Suprapubic skin (tissue), 4 donors: ENCODE measurements at regions not wholly inside any gene's neighbourhood (a gene's known extent, or its start where the extent isn't known, plus 50 kb on each side); places are given as distances from the start of the nearest gene placed in this dataset.

ENCODE experiments used
- CTCF ChIP-seq, 2 donors: fragments of 200-600 bp in 1 of 2; fragments of 450-650 bp in 1 of 2; sonication (generic) in 1 of 2; IDR thresholded peaks; one replicate each; pipeline ENCODE4 v1.5.1; 2016 to 2019; ENCODE audit warnings: antibody characterized with exemption in 2 of 2, mild to moderate bottlenecking in 1 of 2, moderate library complexity in 1 of 2
- EP300 ChIP-seq: sonication (generic); formaldehyde crosslinking; IDR thresholded peaks from one replicate; pipeline ENCODE4 v1.6.1; 2017; ENCODE audit warnings: antibody characterized with exemption
- POLR2A ChIP-seq, 2 donors: fragments of 450-650 bp; IDR thresholded peaks; one replicate each; pipeline ENCODE4 v1.6.1; 2017; ENCODE audit warnings: antibody characterized with exemption in 2 of 2, mild to moderate bottlenecking in 2 of 2, moderate library complexity in 2 of 2
- POLR2AphosphoS5 ChIP-seq, 3 donors: sonication (generic); formaldehyde crosslinking; IDR thresholded peaks; one replicate each; pipeline ENCODE4 v1.6.1; 2017; ENCODE audit warnings: antibody characterized with exemption in 3 of 3

GRCh38 chr3:66581256-66581655 is 80.4 kb upstream of the LRIG1 start:
- TF ChIP-seq CTCF (IDR thresholded peaks at IDR 0.05) (no peak), POLR2A (IDR thresholded peaks at IDR 0.05) (no peak), POLR2AphosphoS5 (IDR thresholded peaks at IDR 0.05) (no peak), EP300 (no peak)
